H1 (cell line): ENCODE measurements at regions not wholly inside any gene's neighbourhood (a gene's known extent, or its start where the extent isn't known, plus 50 kb on each side); places are given as distances from the start of the nearest gene placed in this dataset.

ENCODE experiments used
- CEBPB ChIP-seq: IDR thresholded peaks from 2 replicates; pipeline ENCODE4 v1.6.1; 2012; ENCODE audit warnings: low read depth, low read length
- EZH2 ChIP-seq: fragments of 200-600 bp; sonication (generic); IDR thresholded peaks from 2 replicates; pipeline ENCODE4 v1.7.1; 2012; ENCODE audit warnings: low read depth, mild to moderate bottlenecking, moderate library complexity, low read length, inconsistent platforms; ENCODE audit not compliant: severe bottlenecking
- GTF2F1 ChIP-seq: IDR thresholded peaks from 2 replicates; pipeline ENCODE4 v1.6.1; 2012; ENCODE audit warnings: low read depth, low read length, improper control_type of control experiment, borderline replicate concordance
- SP2 ChIP-seq: IDR thresholded peaks from 2 replicates; pipeline ENCODE4 v1.6.1; 2012; ENCODE audit warnings: mild to moderate bottlenecking, low read length, inconsistent platforms
- TEAD4 ChIP-seq: IDR thresholded peaks from 2 replicates; pipeline ENCODE4 v1.6.1; 2012; ENCODE audit warnings: low read depth, low read length, inconsistent platforms, mixed read lengths
- TF ChIP-seq, protein P1 (sequence below), 3 experiments: IDR thresholded peaks; 1 replicate in 2 of 3; 2 replicates in 1 of 3; pipeline versions ENCODE4 v1.5.1 to v1.6.1; 2011; ENCODE audit warnings: low read length in 3 of 3, mild to moderate bottlenecking in 3 of 3, inconsistent platforms in 2 of 3, low read depth in 1 of 3, moderate library complexity in 1 of 3; ENCODE audit not compliant: insufficient read depth in 1 of 3; ENCODE audit errors: control extremely low read depth in 1 of 3
- TF ChIP-seq, protein P2 (sequence below): IDR thresholded peaks from 2 replicates; pipeline ENCODE4 v1.6.1; 2011; ENCODE audit warnings: low read length, improper control_type of control experiment

DNA sequence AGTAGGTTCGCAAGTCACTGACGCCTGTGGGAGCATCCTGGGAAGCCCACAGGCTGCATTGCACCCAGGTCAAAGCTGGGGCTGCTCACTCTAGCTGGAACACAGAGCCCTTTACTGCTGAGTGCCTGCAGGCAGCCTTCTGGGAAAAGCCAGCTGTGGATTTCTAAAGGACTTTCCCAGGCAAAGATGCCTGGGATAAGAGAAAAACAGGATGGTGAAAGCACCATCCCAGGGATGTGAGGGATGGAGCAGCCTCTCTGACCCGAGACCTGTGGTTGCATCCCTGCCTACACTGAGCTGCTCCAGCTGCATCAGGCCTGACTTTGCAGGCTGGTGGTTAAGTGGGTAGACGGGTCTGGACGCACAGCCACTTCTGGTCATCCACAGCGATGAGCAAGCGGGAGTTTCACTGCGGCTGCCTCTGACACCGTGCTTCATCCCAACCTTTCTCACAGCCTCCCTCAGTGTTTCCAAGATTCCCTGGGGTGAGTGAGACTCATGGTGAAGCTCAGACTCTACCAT, 52.5 kb upstream of the AMOTL2 start:
- TF ChIP-seq, protein P1, sequence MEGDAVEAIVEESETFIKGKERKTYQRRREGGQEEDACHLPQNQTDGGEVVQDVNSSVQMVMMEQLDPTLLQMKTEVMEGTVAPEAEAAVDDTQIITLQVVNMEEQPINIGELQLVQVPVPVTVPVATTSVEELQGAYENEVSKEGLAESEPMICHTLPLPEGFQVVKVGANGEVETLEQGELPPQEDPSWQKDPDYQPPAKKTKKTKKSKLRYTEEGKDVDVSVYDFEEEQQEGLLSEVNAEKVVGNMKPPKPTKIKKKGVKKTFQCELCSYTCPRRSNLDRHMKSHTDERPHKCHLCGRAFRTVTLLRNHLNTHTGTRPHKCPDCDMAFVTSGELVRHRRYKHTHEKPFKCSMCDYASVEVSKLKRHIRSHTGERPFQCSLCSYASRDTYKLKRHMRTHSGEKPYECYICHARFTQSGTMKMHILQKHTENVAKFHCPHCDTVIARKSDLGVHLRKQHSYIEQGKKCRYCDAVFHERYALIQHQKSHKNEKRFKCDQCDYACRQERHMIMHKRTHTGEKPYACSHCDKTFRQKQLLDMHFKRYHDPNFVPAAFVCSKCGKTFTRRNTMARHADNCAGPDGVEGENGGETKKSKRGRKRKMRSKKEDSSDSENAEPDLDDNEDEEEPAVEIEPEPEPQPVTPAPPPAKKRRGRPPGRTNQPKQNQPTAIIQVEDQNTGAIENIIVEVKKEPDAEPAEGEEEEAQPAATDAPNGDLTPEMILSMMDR (IDR thresholded peaks at IDR 0.05; ENCODE audit: control extremely low read depth in 1 of 3, insufficient read depth in 1 of 3, low read depth in 1 of 3, low read length in 3 of 3), result no peak
- TF ChIP-seq, protein P2, sequence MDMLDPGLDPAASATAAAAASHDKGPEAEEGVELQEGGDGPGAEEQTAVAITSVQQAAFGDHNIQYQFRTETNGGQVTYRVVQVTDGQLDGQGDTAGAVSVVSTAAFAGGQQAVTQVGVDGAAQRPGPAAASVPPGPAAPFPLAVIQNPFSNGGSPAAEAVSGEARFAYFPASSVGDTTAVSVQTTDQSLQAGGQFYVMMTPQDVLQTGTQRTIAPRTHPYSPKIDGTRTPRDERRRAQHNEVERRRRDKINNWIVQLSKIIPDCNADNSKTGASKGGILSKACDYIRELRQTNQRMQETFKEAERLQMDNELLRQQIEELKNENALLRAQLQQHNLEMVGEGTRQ, result no peak
- TF ChIP-seq TEAD4 (no peak), GTF2F1 (no peak), SP2 (no peak), EZH2 (no peak), CEBPB (no peak)
